Activated naive CD8-positive, alpha-beta T cell treated with anti-CD3 and anti-CD28 coated beads, Interleukin-2, amount 50 U/mL, for 24 hours (primary cell): ENCODE measurements at regions not wholly inside any gene's neighbourhood (a gene's known extent, or its start where the extent isn't known, plus 50 kb on each side); places are given as distances from the start of the nearest gene placed in this dataset.
"Not testable (repeated sequence)": the region's sequence is repeated elsewhere in the genome, so short reads cannot be mapped to it uniquely, and the experiment has no call there.

ENCODE experiments used
- ATAC-seq: fragments of 150-1000 bp; cut with Tn5 transposase; one replicate; pipeline ENCODE4 v1.10.0; 2021
- DNase-seq: peaks from one replicate; pipeline ENCODE4 v3.0.0; 2021
- H3K27ac Mint-ChIP-seq: one replicate; pipeline ENCODE4 v1.8.0; 2021; ENCODE audit warnings: mild to moderate bottlenecking, mixed read lengths
- H3K27me3 Mint-ChIP-seq: one replicate; pipeline ENCODE4 v1.8.0; 2021; ENCODE audit warnings: mixed read lengths
- H3K36me3 Mint-ChIP-seq: one replicate; pipeline ENCODE4 v1.8.0; 2021; ENCODE audit warnings: low read depth, mixed read lengths
- H3K4me1 Mint-ChIP-seq: one replicate; pipeline ENCODE4 v1.8.0; 2021; ENCODE audit warnings: mixed read lengths
- H3K4me3 Mint-ChIP-seq: one replicate; pipeline ENCODE4 v1.8.0; 2021; ENCODE audit warnings: mild to moderate bottlenecking, moderate library complexity, mixed read lengths
- H3K9me3 Mint-ChIP-seq: one replicate; pipeline ENCODE4 v1.8.0; 2021; ENCODE audit warnings: mixed read lengths

GRCh38 chr7:131792311-131792710 lies 235.9 kb upstream of the PODXL start:
- no peaks in the 10 kb centered on the region for H3K9me3 Mint-ChIP-seq
- H3K4me1 Mint-ChIP-seq: no peaks in the 10 kb centered on the region
- H3K27ac Mint-ChIP-seq: no peak overlapping the region
- no peak overlapping the region for H3K4me3 Mint-ChIP-seq
- DNase-seq: no peak
- peaks cover 7% of the 10 kb centered on the region for H3K27me3 Mint-ChIP-seq
- no peaks in the 10 kb centered on the region for H3K36me3 Mint-ChIP-seq
- no peak for ATAC-seq

GRCh38 chr7:131787101-131787500 lies 230.7 kb upstream of the PODXL start:
- Mint-ChIP-seq H3K4me1 (no peaks in the 10 kb centered on the region), H3K4me3 (no peak overlapping the region), H3K27me3 (no peaks in the 10 kb centered on the region), H3K9me3 (no peaks in the 10 kb centered on the region), H3K36me3 (no peaks in the 10 kb centered on the region), H3K27ac (no peak overlapping the region)
- ATAC-seq: no peak
- DNase-seq: no peak

DNA sequence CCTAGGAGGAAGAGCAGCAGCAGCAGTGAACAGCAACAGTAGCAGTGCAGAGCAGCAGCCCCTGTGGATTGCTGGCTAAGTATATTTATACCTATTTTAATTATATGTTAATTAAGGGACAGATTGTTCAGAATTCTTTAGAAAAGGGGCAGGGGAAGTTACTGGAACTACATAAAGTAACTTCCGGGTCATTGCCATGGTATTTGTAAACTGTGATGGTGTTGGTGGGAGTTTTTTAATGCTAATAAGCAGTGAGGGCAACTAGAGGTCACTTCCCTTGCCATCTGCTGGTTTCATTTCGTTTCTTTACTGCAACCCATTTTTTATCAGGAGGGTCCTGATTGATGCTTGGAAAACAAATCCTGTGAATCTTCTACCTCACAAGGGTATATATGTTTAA lies 229.8 kb upstream of the PODXL start:
- no peaks in the 10 kb centered on the region for H3K9me3 Mint-ChIP-seq
- H3K36me3 Mint-ChIP-seq: no peaks in the 10 kb centered on the region
- ATAC-seq: no peak
- no peak overlapping the region for H3K27ac Mint-ChIP-seq
- no peaks in the 10 kb centered on the region for H3K27me3 Mint-ChIP-seq
- no peak overlapping the region for H3K4me3 Mint-ChIP-seq
- DNase-seq: no peak
- no peaks in the 10 kb centered on the region for H3K4me1 Mint-ChIP-seq

DNA sequence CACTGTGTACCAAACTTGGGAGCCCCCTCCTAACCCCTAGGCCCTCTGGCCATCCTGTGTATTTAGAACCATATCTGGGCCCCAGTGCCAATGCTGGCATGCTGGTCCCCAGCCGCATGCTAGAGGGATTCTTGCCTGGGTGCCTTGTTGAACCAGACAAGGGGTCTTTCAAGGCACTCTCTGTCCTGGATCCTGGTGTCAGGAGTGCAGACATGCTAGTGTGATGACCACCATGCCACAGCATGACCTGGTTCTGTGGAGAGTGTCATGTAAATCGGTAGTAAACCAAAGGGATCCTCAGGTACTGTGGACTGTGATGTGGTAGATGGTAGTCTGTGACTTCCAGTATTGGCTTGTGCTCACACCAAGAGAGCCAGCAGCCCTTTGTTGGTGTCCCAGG lies 222.2 kb upstream of the PODXL start:
- Mint-ChIP-seq H3K4me3 (no peak overlapping the region), H3K9me3 (no peaks in the 10 kb centered on the region), H3K36me3 (no peaks in the 10 kb centered on the region), H3K27ac (no peak overlapping the region), H3K27me3 (peaks cover 4% of the 10 kb centered on the region), H3K4me1 (no peaks in the 10 kb centered on the region)
- DNase-seq (no peak), ATAC-seq (no peak)

- no peaks in the 10 kb centered on the region for H3K4me1 Mint-ChIP-seq
Measured at GRCh38 chr7:131774419-131775220, 218.2 kb upstream of the PODXL start.

DNA sequence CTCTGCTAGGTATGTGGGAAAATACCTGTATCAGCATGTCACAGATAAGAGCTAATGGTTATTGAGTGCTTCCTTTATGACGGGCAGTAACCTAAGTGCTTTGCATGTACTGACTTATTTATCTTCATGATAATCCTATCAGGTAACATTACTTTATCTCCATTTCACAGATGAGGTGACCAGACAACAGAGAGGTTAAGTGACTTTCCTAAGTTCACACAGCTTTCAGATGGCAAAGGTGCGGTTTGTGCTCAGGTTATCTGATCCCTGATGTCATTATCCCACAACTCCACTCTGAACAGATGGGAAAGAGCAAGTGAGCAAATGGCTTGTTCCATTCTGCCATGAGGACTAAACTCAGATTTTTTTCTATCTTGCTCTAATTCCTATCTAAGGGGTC lies 217.0 kb upstream of the PODXL start:
- no peak overlapping the region for H3K4me3 Mint-ChIP-seq
- no peaks in the 10 kb centered on the region for H3K4me1 Mint-ChIP-seq
- H3K27me3 Mint-ChIP-seq: peaks cover 3% of the 10 kb centered on the region
- no peak overlapping the region for H3K27ac Mint-ChIP-seq
- H3K9me3 Mint-ChIP-seq: peaks cover 4% of the 10 kb centered on the region
- no peaks in the 10 kb centered on the region for H3K36me3 Mint-ChIP-seq
- ATAC-seq (no peak), DNase-seq (no peak)

More at GRCh38 chr7:131774419-131775220, 218.2 kb upstream of the PODXL start:
- DNase-seq (no peak), ATAC-seq (no peak)
- H3K9me3 Mint-ChIP-seq: peaks cover 4% of the 10 kb centered on the region
- no peak overlapping the region for H3K4me3 Mint-ChIP-seq
- no peaks in the 10 kb centered on the region for H3K36me3 Mint-ChIP-seq
- H3K27ac Mint-ChIP-seq: no peak overlapping the region
- H3K27me3 Mint-ChIP-seq: peaks cover 7% of the 10 kb centered on the region

GRCh38 chr7:131769241-131769640 lies 212.8 kb upstream of the PODXL start:
- peaks cover 4% of the 10 kb centered on the region for H3K9me3 Mint-ChIP-seq
- H3K36me3 Mint-ChIP-seq: no peaks in the 10 kb centered on the region
- H3K4me1 Mint-ChIP-seq: no peaks in the 10 kb centered on the region
- DNase-seq: no peak
- peaks cover 3% of the 10 kb centered on the region for H3K27me3 Mint-ChIP-seq
- no peak overlapping the region for H3K27ac Mint-ChIP-seq
- ATAC-seq: no peak
- no peak overlapping the region for H3K4me3 Mint-ChIP-seq

- DNase-seq (no peak), ATAC-seq (no peak)
- Mint-ChIP-seq H3K4me3 (no peak overlapping the region), H3K36me3 (no peaks in the 10 kb centered on the region), H3K27ac (no peak overlapping the region), H3K4me1 (no peaks in the 10 kb centered on the region), H3K27me3 (peaks cover 5% of the 10 kb centered on the region), H3K9me3 (peaks cover 4% of the 10 kb centered on the region)
Measured at GRCh38 chr7:131767591-131767990, 211.2 kb upstream of the PODXL start.

- DNase-seq (no peak), ATAC-seq (no peak)
- Mint-ChIP-seq H3K27ac (no peak overlapping the region), H3K9me3 (no peaks in the 10 kb centered on the region), H3K4me1 (no peaks in the 10 kb centered on the region), H3K27me3 (peaks cover 4% of the 10 kb centered on the region), H3K36me3 (no peaks in the 10 kb centered on the region), H3K4me3 (no peak overlapping the region)
Measured at GRCh38 chr7:131765575-131765974, 209.1 kb upstream of the PODXL start.

DNA sequence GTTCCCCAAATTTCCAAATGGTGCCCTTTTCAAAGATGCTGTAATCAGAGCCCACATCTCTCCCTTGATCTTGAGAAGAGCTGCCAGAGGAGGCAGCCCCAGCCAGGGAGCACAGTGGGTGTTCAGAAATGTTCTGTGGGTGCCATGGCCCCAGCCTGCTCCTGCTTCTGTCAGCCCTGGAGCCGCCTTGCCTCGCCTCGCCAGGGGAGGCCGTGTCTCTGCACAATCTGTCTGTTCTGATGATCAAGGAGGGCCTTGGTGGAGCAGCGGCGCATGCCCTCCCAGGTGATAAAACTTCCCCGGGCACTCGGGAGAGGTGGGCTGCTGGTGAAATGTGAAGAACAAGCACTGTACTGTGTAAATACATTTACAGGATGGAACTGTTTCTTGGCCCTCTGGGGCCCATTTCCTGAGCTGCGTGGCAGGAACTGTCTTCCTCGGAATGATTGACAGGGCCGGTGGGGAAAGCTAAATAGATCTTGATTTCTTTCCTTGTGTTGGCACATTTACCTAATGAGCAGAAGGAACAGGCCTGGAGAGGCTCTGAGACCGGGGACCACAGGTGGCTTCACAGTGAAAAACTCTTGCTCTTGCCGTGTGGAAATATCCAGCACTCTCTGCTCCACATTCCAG lies 207.8 kb upstream of the PODXL start:
- DNase-seq (no peak), ATAC-seq (no peak)
- H3K27me3 Mint-ChIP-seq: peaks cover 4% of the 10 kb centered on the region
- H3K9me3 Mint-ChIP-seq: no peaks in the 10 kb centered on the region
- H3K4me3 Mint-ChIP-seq: no peak overlapping the region
- H3K27ac Mint-ChIP-seq: no peak overlapping the region
- H3K36me3 Mint-ChIP-seq: no peaks in the 10 kb centered on the region
- no peaks in the 10 kb centered on the region for H3K4me1 Mint-ChIP-seq

GRCh38 chr7:131762753-131763152 lies 206.3 kb upstream of the PODXL start:
- DNase-seq (no peak), ATAC-seq (no peak)
- Mint-ChIP-seq H3K4me3 (no peak overlapping the region), H3K27ac (no peak overlapping the region), H3K36me3 (no peaks in the 10 kb centered on the region), H3K4me1 (no peaks in the 10 kb centered on the region), H3K27me3 (peaks cover 10% of the 10 kb centered on the region), H3K9me3 (no peaks in the 10 kb centered on the region)

GRCh38 chr7:131755801-131756200 lies 199.4 kb upstream of the PODXL start:
- DNase-seq, H3K9me3 Mint-ChIP-seq, H3K4me3 Mint-ChIP-seq, H3K36me3 Mint-ChIP-seq, H3K27ac Mint-ChIP-seq, ATAC-seq, H3K4me1 Mint-ChIP-seq: not testable (repeated sequence)
- H3K27me3 Mint-ChIP-seq: peaks cover 13% of the 10 kb centered on the region

DNA sequence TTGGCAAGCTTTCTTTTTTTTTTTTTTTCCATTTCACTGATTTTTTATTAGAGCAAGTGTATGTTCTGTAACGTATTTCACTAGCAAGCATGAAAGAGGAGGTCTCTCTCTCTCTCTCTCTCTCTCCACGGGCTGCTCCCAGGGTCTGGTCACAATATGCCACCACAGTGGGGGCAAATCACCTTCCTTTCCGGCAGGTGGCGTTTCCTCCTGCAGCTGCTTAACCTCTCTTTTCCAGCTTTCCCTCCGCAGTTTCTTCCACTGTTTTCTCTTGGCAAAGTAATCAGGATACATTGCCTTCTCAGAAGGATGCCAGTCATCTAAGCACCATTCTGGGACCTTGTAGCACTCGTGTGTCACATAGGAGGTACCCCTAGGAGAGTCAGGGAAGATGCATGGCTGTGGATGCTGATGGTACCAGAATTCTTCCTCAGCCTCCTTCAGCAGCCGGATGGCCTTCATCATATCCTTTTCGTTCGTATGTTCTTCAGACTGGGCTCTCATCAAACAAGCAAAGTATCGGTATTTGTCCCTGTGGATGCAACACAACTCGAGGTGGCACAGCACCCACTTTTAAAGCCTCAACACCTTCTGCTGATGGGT lies 197.3 kb upstream of the PODXL start:
- Mint-ChIP-seq H3K4me1 (no peaks in the 10 kb centered on the region), H3K27ac (no peak overlapping the region), H3K27me3 (peaks cover 10% of the 10 kb centered on the region), H3K4me3 (no peak overlapping the region), H3K36me3 (no peaks in the 10 kb centered on the region), H3K9me3 (no peaks in the 10 kb centered on the region)
- DNase-seq (no peak), ATAC-seq (no peak)

- no peaks in the 10 kb centered on the region for H3K4me1 Mint-ChIP-seq
- H3K27me3 Mint-ChIP-seq: peaks cover 5% of the 10 kb centered on the region
- DNase-seq (no peak), ATAC-seq (no peak)
- H3K27ac Mint-ChIP-seq: no peak overlapping the region
- H3K36me3 Mint-ChIP-seq: no peaks in the 10 kb centered on the region
- no peak overlapping the region for H3K4me3 Mint-ChIP-seq
- no peaks in the 10 kb centered on the region for H3K9me3 Mint-ChIP-seq
Measured at GRCh38 chr7:131747658-131748232, 191.3 kb upstream of the PODXL start.
